ENCODE measurements at regions not wholly inside any gene's neighbourhood (a gene's known extent, or its start where the extent isn't known, plus 50 kb on each side); places are given as distances from the start of the nearest gene placed in this dataset.

DNA sequence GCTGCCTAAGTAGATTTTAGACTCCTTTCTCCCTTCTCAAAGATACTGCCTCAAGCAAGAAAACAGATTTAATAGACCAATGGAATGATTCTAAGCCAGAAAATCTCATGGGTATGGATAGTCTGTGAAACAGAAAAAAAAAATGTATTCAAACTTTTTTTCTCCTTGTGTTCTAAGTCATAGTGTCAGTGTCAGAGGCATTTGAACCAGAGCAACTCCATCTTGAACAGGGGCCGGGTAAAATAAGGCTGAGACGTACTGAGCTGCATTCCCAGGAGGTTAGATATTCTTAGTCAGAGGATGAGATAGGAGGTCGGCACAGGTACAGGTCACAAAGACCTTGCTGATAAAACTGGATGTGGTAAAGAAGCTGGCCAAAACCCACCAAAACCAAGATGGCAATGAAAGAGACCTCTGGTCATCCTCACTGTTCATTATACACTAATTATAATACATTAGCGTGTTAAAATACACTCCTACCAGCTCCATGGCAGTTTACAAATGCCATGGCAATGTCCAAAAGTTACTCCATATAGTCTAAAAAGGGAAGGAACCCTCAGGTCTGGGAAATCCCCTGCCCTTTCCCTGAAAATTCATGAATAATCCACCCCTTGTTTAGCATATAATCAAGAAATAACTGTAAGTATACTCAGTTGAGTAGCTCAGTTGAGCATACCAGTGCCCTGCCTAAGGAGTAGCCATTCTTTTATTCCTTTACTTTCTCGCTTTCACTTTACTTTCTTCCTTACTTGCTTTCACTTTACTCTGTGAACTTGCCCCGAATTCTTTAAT lies 72.8 kb upstream of the GOLGA8B start:
- Histone ChIP-seq H3K4me3 (ENCODE audit: low read depth in 1 of 3, low read length in 3 of 3) (no peak overlapping the region), H3K36me3 (ENCODE audit: control insufficient read depth in 4 of 4, insufficient read depth in 3 of 4, low read depth in 1 of 4, low read length in 3 of 4) (no peaks in the 10 kb centered on the region), H3K27me3 (ENCODE audit: control insufficient read depth in 4 of 4, insufficient read depth in 4 of 4, low read length in 3 of 4) (peaks cover 0 to 4% (median 0%) of the 10 kb centered on the region in 4 donors), H3K9ac (ENCODE audit: low read depth in 1 of 2, low read length in 2 of 2) (no peak overlapping the region), H3K27ac (ENCODE audit: low read depth in 1 of 2, low read length in 2 of 2) (no peak overlapping the region), H3K9me3 (ENCODE audit: control insufficient read depth in 4 of 4, low read length in 3 of 4) (no peaks in the 10 kb centered on the region), H3K4me1 (ENCODE audit: control insufficient read depth in 4 of 4, insufficient read depth in 4 of 4, low read length in 3 of 4) (no peaks in the 10 kb centered on the region)
- no peak for DNase-seq (ENCODE audit: low spot score)
- WGBS: 82% methylated on average over 6 of the region's 6 CpGs
- no peak for TF ChIP-seq YY1 (IDR thresholded peaks at IDR 0.05)

DNA sequence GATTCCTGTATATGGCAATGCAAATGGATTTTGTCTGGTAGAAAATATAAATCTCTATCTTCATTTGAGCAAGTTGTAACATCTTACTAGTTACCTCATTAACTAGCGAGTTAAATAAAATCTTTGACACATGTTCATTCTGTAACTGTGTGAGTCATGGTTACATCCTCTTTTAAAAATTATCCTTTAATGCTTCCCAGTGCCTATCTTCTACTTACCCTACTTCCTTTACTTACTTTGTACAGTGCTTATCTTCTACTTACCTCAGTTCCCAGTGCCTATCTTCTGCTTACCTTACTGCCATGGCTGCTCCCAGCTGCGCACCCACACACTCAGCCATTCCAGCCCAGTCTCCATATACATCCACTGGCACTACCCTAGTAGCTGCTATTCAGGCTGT lies 71.9 kb upstream of the GOLGA8B start:
- Histone ChIP-seq H3K27me3 (ENCODE audit: control insufficient read depth in 4 of 4, insufficient read depth in 4 of 4, low read length in 3 of 4) (peaks cover 0 to 4% (median 0%) of the 10 kb centered on the region in 4 donors), H3K4me1 (ENCODE audit: control insufficient read depth in 4 of 4, insufficient read depth in 4 of 4, low read length in 3 of 4) (no peaks in the 10 kb centered on the region), H3K9me3 (ENCODE audit: control insufficient read depth in 4 of 4, low read length in 3 of 4) (no peaks in the 10 kb centered on the region), H3K36me3 (ENCODE audit: control insufficient read depth in 4 of 4, insufficient read depth in 3 of 4, low read depth in 1 of 4, low read length in 3 of 4) (no peaks in the 10 kb centered on the region), H3K9ac (ENCODE audit: low read depth in 1 of 2, low read length in 2 of 2) (no peak overlapping the region), H3K4me3 (ENCODE audit: low read depth in 1 of 3, low read length in 3 of 3) (no peak overlapping the region), H3K27ac (ENCODE audit: low read depth in 1 of 2, low read length in 2 of 2) (no peak overlapping the region)
- TF ChIP-seq RXRA (IDR thresholded peaks at IDR 0.05): no peak
- no peak for TF ChIP-seq NR2F2 (IDR thresholded peaks at IDR 0.05)
- TF ChIP-seq, protein P1, sequence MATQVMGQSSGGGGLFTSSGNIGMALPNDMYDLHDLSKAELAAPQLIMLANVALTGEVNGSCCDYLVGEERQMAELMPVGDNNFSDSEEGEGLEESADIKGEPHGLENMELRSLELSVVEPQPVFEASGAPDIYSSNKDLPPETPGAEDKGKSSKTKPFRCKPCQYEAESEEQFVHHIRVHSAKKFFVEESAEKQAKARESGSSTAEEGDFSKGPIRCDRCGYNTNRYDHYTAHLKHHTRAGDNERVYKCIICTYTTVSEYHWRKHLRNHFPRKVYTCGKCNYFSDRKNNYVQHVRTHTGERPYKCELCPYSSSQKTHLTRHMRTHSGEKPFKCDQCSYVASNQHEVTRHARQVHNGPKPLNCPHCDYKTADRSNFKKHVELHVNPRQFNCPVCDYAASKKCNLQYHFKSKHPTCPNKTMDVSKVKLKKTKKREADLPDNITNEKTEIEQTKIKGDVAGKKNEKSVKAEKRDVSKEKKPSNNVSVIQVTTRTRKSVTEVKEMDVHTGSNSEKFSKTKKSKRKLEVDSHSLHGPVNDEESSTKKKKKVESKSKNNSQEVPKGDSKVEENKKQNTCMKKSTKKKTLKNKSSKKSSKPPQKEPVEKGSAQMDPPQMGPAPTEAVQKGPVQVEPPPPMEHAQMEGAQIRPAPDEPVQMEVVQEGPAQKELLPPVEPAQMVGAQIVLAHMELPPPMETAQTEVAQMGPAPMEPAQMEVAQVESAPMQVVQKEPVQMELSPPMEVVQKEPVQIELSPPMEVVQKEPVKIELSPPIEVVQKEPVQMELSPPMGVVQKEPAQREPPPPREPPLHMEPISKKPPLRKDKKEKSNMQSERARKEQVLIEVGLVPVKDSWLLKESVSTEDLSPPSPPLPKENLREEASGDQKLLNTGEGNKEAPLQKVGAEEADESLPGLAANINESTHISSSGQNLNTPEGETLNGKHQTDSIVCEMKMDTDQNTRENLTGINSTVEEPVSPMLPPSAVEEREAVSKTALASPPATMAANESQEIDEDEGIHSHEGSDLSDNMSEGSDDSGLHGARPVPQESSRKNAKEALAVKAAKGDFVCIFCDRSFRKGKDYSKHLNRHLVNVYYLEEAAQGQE (IDR thresholded peaks at IDR 0.05): no peak
- TF ChIP-seq FOXA2 (IDR thresholded peaks at IDR 0.05): no peak
- no peak for TF ChIP-seq JUND (IDR thresholded peaks at IDR 0.05)
- no peak for TF ChIP-seq HNF4A (conservative IDR thresholded peaks at IDR 0.05)
- no peak for TF ChIP-seq GABPA (IDR thresholded peaks at IDR 0.05 in 1 of 2, conservative IDR thresholded peaks at IDR 0.05 in 1 of 2)
- TF ChIP-seq, protein P2, sequence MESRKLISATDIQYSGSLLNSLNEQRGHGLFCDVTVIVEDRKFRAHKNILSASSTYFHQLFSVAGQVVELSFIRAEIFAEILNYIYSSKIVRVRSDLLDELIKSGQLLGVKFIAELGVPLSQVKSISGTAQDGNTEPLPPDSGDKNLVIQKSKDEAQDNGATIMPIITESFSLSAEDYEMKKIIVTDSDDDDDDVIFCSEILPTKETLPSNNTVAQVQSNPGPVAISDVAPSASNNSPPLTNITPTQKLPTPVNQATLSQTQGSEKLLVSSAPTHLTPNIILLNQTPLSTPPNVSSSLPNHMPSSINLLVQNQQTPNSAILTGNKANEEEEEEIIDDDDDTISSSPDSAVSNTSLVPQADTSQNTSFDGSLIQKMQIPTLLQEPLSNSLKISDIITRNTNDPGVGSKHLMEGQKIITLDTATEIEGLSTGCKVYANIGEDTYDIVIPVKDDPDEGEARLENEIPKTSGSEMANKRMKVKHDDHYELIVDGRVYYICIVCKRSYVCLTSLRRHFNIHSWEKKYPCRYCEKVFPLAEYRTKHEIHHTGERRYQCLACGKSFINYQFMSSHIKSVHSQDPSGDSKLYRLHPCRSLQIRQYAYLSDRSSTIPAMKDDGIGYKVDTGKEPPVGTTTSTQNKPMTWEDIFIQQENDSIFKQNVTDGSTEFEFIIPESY (IDR thresholded peaks at IDR 0.05): no peak
- no peak for TF ChIP-seq FOXA1 (IDR thresholded peaks at IDR 0.05)
- no peak for TF ChIP-seq TAF1 (conservative IDR thresholded peaks at IDR 0.05)
- TF ChIP-seq, protein P3, sequence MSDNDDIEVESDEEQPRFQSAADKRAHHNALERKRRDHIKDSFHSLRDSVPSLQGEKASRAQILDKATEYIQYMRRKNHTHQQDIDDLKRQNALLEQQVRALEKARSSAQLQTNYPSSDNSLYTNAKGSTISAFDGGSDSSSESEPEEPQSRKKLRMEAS (IDR thresholded peaks at IDR 0.05): no peak
- no peak for TF ChIP-seq YY1 (IDR thresholded peaks at IDR 0.05)
- TF ChIP-seq HNF4G (IDR thresholded peaks at IDR 0.05): no peak
- TF ChIP-seq SP1 (IDR thresholded peaks at IDR 0.05): no peak
- TF ChIP-seq, protein P4, sequence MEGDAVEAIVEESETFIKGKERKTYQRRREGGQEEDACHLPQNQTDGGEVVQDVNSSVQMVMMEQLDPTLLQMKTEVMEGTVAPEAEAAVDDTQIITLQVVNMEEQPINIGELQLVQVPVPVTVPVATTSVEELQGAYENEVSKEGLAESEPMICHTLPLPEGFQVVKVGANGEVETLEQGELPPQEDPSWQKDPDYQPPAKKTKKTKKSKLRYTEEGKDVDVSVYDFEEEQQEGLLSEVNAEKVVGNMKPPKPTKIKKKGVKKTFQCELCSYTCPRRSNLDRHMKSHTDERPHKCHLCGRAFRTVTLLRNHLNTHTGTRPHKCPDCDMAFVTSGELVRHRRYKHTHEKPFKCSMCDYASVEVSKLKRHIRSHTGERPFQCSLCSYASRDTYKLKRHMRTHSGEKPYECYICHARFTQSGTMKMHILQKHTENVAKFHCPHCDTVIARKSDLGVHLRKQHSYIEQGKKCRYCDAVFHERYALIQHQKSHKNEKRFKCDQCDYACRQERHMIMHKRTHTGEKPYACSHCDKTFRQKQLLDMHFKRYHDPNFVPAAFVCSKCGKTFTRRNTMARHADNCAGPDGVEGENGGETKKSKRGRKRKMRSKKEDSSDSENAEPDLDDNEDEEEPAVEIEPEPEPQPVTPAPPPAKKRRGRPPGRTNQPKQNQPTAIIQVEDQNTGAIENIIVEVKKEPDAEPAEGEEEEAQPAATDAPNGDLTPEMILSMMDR (IDR thresholded peaks at IDR 0.05; ENCODE audit: low read depth, low read length, missing input control): no peak
- no peak for TF ChIP-seq RAD21 (IDR thresholded peaks at IDR 0.05)
- TF ChIP-seq, protein P5, sequence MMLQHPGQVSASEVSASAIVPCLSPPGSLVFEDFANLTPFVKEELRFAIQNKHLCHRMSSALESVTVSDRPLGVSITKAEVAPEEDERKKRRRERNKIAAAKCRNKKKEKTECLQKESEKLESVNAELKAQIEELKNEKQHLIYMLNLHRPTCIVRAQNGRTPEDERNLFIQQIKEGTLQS (IDR thresholded peaks at IDR 0.05): no peak
- no peak for TF ChIP-seq EGR1 (IDR thresholded peaks at IDR 0.05; ENCODE audit: low read depth in 2 of 2)
- DNase-seq (ENCODE audit: low spot score): no peak
- 83% methylated on average over 2 of the region's 2 CpGs for WGBS

Measured in liver (tissue), 8 donors.